ENCODE measurements at regions not wholly inside any gene's neighbourhood (a gene's known extent, or its start where the extent isn't known, plus 50 kb on each side); places are given as distances from the start of the nearest gene placed in this dataset.

DNA sequence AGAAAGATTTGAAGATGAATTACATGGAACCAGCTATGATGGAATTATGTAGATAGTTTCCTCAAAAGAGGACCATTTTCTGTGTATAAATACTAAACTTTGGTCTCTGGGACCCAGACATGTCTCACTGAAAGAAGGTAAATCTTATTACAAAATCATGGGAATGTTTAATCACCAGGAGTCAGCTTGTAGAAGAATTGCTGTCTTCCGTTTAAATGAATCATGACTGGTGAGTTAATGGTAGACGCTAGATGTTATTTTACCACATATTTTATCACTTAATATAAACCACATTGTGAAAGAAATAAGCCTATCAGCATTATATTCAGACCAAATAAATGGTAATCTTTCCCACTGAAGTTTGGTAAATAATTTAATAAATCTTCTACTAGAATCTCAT lies 322.3 kb upstream of the SUCLG2 start:
- TF ChIP-seq, protein P1, sequence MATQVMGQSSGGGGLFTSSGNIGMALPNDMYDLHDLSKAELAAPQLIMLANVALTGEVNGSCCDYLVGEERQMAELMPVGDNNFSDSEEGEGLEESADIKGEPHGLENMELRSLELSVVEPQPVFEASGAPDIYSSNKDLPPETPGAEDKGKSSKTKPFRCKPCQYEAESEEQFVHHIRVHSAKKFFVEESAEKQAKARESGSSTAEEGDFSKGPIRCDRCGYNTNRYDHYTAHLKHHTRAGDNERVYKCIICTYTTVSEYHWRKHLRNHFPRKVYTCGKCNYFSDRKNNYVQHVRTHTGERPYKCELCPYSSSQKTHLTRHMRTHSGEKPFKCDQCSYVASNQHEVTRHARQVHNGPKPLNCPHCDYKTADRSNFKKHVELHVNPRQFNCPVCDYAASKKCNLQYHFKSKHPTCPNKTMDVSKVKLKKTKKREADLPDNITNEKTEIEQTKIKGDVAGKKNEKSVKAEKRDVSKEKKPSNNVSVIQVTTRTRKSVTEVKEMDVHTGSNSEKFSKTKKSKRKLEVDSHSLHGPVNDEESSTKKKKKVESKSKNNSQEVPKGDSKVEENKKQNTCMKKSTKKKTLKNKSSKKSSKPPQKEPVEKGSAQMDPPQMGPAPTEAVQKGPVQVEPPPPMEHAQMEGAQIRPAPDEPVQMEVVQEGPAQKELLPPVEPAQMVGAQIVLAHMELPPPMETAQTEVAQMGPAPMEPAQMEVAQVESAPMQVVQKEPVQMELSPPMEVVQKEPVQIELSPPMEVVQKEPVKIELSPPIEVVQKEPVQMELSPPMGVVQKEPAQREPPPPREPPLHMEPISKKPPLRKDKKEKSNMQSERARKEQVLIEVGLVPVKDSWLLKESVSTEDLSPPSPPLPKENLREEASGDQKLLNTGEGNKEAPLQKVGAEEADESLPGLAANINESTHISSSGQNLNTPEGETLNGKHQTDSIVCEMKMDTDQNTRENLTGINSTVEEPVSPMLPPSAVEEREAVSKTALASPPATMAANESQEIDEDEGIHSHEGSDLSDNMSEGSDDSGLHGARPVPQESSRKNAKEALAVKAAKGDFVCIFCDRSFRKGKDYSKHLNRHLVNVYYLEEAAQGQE (IDR thresholded peaks at IDR 0.05; ENCODE audit: insufficient read depth in 1 of 2, low read depth in 2 of 2, low read length in 2 of 2): no peak
- TF ChIP-seq POLR2AphosphoS5 (IDR thresholded peaks at IDR 0.05; ENCODE audit: low read depth, low read length): no peak
- no peak for TF ChIP-seq TAF1 (IDR thresholded peaks at IDR 0.05; ENCODE audit: borderline replicate concordance, insufficient read depth, low read length)
- TF ChIP-seq SIN3A (IDR thresholded peaks at IDR 0.05; ENCODE audit: borderline replicate concordance, insufficient read depth, low read length): no peak
